GM18498 (cell line): ENCODE measurements at regions not wholly inside any gene's neighbourhood (a gene's known extent, or its start where the extent isn't known, plus 50 kb on each side); places are given as distances from the start of the nearest gene placed in this dataset.
"Not testable (repeated sequence)": the region's sequence is repeated elsewhere in the genome, so short reads cannot be mapped to it uniquely, and the experiment has no call there.

Experiments used
- ATAC-seq: cut with Tn5 transposase; IDR thresholded peaks from one replicate; pipeline ENCODE4 v1.9.1; 2021; ENCODE audit warnings: mild to moderate bottlenecking, moderate library complexity; ENCODE audit not compliant: unreplicated experiment

DNA sequence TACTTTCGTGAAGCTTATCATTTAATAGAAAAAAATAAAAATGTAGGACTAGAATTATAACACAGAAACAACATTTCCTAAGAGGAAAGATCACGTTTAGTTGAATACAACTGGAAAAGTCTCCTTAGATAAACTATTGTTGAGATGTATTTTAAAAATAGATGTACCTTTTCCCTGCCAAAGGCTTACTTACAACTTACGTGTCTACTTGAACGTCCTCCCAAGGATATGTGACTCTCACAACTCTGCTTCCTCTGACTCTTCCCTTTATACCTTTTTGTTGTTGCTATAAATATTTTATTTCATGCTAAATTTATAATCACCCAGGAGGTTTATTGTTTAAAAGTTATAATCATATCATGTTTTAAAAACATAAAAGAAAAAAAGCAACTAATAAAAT is 908.0 kb upstream of the ROBO1 start:
- no peak for ATAC-seq

DNA sequence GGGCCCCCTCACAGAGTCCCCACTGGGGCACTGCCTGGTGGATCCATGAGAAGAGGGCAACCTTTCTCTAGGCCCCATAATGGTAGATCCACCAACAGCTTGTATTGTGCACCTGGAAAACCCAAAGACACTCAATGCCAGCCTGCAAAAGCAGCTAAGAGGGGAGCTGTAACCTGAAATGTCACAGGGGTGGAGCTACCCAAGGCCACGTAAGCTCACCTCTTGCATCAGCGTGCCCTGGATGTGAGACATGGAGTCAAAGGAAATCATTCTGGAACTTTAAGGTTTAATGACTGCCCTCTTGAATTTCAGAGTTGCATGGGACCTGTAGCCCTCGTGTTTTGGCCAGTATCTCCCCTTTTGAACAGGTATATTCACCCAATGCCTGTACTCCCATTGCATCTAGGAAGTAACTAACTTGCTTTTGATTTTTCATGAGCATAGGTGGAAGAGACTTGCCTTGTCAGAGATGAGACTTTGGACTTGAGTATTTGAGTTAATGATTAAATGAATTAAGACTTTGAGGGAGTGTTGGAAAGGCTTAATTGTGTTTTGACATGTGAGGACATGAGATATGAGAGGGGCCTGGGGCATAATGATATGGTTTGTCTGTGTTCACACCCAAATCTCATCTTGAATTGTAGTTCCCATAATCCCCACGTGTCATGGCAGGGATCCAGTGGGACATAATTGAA is 900.9 kb upstream of the ROBO1 start:
- ATAC-seq, result no peak

DNA sequence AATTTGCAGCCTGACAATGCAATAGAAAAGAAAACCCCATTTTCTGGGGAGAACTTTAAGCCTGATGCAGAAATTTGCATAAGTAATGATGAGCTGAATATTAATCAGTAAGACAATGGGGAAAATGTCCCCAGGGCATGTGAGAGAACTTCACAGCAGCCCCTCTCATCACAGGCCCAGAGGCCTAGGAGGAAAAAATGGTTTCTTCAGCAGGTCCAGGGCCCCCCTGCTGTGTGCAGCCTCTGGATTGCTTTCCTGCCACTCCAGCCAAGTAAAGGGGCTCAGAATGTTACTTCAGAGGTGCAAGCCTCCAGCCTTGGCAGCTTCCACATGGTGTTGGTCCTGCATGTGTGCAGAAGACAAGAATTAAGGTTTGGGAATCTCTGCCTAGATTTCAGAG is 900.3 kb upstream of the ROBO1 start:
- no peak for ATAC-seq

- ATAC-seq, result no peak
Observed at GRCh38 chr3:80663426-80663825, 895.6 kb upstream of the ROBO1 start.

DNA sequence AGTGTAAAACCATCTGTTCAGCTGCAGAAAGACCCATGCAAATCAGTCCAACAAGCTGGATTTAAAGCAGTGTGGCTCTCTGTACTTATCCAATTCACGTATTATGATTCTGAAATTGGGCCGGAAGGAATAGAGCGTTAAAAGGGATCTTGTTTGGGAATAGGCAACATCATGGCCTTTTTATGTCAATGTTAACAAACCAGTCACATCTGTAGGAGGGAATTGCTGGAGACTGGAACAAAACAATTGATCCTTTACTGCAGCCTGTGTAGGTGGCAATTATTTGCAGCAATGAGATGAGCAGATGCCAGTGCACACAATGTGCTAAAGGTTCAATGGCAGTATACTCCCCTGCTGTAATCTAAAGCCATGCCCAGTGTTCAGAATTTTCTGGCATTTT is 887.4 kb upstream of the ROBO1 start:
- no peak for ATAC-seq

- no peak for ATAC-seq
Observed at GRCh38 chr3:80649170-80649569, 881.4 kb upstream of the ROBO1 start.

DNA sequence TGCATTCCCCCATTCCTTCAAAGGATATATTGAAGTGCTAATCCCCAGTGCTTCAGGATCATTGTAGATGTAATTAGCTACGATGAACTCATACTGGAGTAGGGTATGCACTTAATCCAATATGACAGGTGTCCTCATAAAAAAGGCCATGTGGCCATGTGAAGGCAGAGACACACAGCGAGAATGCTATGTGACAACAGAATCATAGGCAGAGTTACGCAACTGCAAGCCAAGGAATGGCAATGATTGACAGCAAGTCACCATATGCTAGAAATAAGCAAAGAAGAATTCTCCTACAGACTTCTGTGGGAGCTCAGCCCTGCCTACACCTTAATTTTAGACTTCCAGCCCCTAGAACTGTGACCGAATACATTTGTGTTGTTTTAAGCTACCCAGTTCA is 875.6 kb upstream of the ROBO1 start:
- no peak for ATAC-seq

- no peak for ATAC-seq
Observed at GRCh38 chr3:80618295-80619256, 850.8 kb upstream of the ROBO1 start.

GRCh38 chr3:80612366-80612765 is 844.6 kb upstream of the ROBO1 start:
- ATAC-seq, result no peak

GRCh38 chr3:80608072-80608471 is 840.3 kb upstream of the ROBO1 start:
- not testable (repeated sequence) for ATAC-seq

GRCh38 chr3:80606073-80606472 is 838.3 kb upstream of the ROBO1 start:
- no peak for ATAC-seq

DNA sequence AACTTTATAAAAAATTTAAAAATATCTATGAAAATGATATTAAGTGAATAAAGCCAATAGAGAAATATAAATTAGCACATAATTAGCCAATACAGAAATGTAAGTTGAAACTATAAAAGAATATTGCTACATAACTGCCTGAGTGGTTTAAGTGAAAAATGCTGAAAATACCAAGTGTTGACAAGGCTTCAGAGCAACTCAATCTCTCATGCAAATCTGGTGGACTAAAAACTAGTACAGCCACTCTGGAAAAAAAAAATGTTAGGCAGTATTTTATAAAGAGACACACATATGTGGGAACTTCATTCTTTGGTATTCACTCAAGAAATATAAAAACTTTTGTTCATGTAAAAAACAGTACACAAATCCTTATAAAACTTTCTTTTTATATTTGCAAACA is 833.7 kb upstream of the ROBO1 start:
- ATAC-seq, result no peak

GRCh38 chr3:80592792-80593191 is 825.0 kb upstream of the ROBO1 start:
- ATAC-seq, result no peak

DNA sequence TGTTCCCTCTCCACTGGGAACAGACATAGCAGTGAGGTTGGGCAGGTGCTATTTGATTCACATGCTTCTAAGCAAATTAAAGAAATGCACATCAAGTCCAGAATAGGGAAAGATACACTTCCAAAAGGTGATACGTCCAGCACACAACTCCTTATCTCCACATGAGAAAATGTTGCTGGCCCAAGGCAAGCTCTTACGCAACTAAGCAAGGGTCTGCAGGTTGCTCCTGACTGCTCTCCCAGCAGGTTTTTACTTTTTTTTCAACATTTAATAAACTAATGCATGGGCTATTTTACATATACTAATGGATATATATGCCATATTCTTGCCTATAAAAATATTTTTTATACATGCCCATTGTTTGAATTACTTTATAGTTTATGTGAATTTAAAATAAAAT is 818.5 kb upstream of the ROBO1 start:
- no peak for ATAC-seq

DNA sequence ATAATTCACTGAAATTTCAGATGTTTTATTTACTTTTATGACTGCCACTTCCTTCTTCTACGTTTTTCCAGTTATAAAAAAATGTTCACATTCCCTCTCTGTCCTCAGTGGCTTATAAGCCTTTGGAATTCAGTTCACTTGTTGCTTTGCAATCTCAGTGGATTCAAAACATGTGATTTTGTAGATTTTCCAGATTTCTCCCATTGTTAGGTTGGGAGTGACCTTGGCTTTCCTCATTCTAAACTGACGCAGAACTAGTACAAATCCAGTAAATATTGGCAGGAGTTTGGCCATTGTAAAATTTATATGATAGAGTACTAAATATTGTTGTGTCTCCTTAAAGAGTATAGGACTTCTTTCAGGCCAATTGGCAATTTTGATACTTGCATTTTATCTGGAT is 812.3 kb upstream of the ROBO1 start:
- ATAC-seq, result no peak

DNA sequence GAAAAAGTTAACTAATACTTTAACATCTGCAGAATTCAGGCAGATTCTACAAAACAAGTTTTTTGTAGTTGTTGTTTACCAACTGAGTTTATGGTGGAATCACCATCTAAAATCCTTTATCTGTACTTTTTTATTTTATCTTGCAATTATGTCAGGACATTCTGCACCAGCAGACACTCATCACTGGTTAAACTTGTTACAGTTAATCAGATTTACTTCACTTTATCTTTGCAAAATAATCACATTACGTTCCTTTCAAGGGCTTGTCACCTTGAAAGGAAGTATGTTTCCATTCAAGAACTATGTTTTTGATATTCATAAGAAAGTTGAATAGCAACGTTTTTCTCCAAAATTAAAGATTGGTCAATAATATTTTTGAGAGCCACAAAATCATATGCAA is 796.6 kb upstream of the ROBO1 start:
- ATAC-seq, result no peak

DNA sequence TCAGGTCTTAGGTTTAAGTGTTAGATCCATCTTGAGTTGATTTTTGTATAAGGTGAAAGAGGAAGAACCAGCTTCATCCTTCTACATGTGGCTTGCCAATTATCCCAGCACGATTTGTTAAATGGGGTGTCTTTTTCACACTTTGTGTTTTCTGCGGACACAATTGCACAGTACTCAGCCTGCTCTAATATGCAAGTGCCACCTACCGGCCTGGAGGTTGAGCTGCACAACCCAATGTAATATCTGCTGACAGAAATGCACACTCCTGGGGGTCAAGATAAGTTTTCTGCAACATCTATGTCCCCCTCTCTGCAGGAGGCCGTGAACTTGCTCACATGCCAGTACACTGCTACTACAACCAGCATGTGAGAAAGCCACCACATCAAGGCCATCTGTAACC is 791.9 kb upstream of the ROBO1 start:
- no peak for ATAC-seq

- ATAC-seq, result no peak
Observed at GRCh38 chr3:80556763-80557162, 789.0 kb upstream of the ROBO1 start.

DNA sequence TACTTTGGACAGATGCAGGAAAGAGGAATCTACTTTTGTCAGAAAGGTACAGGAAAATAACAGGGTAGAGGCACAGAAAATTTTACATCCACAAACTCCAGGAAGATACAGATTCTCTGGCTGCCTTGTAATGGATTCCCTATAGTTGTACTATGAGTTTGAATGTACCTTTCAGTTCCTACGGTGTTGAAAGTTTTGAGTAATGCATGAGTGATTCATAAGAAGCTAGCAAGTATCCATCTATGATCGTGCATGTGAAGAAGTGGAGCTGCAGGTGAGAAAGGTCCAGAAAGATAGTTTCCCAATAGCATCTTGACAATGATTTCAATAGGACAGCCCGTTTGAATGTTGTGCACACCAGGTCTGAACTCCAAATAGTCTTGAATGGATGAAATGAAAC is 786.5 kb upstream of the ROBO1 start:
- no peak for ATAC-seq

GRCh38 chr3:80553211-80553610 is 785.4 kb upstream of the ROBO1 start:
- no peak for ATAC-seq

DNA sequence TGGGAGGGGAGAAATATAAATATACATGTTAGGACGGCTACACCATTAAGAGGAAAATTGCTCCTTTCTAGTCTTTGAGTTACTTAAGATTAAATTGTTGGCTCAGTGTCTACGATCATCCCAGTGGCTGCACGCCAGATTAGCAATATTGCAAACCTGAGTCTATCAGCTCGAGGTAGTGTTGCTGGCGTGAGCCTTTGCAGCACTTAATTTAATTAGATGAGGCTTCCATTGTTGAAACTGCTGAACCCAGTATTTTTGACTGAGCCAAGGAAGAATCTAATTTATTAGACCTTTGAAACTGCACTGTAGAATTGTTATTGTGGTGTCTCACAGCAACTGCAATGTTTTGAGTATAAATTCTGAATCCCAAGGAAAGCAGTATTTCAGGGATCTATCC is 782.4 kb upstream of the ROBO1 start:
- ATAC-seq, result no peak

DNA sequence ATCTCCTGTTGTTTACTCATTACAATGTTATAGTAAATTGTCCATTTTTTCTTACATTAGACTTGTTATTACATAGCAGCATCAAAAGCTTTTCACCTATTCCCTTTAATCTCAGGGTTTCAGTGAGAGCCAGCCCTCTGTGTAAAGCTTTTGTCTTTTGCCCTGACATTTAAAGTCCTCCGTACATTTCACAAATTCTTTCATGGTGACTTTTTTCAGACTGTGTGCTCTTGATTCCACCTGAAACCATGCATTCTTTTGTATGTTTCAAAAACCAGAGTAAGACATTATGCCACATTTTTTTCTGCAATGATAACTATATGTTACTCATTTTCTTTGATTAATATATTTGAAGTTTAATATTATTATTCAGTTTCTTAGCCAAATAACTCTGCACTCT is 781.4 kb upstream of the ROBO1 start:
- ATAC-seq, result no peak
